ENCODE measurements at regions not wholly inside any gene's neighbourhood (a gene's known extent, or its start where the extent isn't known, plus 50 kb on each side); places are given as distances from the start of the nearest gene placed in this dataset.

GRCh38 chr15:61524086-61524485 lies 295.0 kb upstream of the RORA start:
- CTCF ChIA-PET, result no interaction called here
- TF ChIP-seq FOXK2 (IDR thresholded peaks at IDR 0.05) (no peak), ZNF384 (IDR thresholded peaks at IDR 0.05) (no peak), BHLHE40 (IDR thresholded peaks at IDR 0.05; ENCODE audit: borderline replicate concordance) (no peak), FOXA1 (IDR thresholded peaks at IDR 0.05) (no peak), NFRKB (IDR thresholded peaks at IDR 0.05) (no peak), HDGF (IDR thresholded peaks at IDR 0.05; ENCODE audit: borderline replicate concordance) (no peak), LEF1 (IDR thresholded peaks at IDR 0.05; ENCODE audit: borderline replicate concordance) (no peak), TARDBP (IDR thresholded peaks at IDR 0.05) (no peak), ARNT (IDR thresholded peaks at IDR 0.05) (no peak), CTBP1 (IDR thresholded peaks at IDR 0.05; ENCODE audit: borderline replicate concordance) (no peak), SUZ12 (IDR thresholded peaks at IDR 0.05) (no peak), FOXM1 (IDR thresholded peaks at IDR 0.05; ENCODE audit: borderline replicate concordance) (no peak), PKNOX1 (IDR thresholded peaks at IDR 0.05) (no peak), ELF4 (IDR thresholded peaks at IDR 0.05) (no peak), SP1 (IDR thresholded peaks at IDR 0.05) (no peak), L3MBTL2 (conservative IDR thresholded peaks at IDR 0.05) (no peak)
- POLR2A ChIA-PET, result no interaction called here
- DNase-seq (ENCODE audit: extremely low spot score), result no peak

- TF ChIP-seq FOXK2 (IDR thresholded peaks at IDR 0.05) (no peak), PKNOX1 (IDR thresholded peaks at IDR 0.05) (no peak), LEF1 (IDR thresholded peaks at IDR 0.05; ENCODE audit: borderline replicate concordance) (no peak), ARNT (IDR thresholded peaks at IDR 0.05) (no peak), FOXA1 (IDR thresholded peaks at IDR 0.05) (no peak), SUZ12 (IDR thresholded peaks at IDR 0.05) (no peak), FOXM1 (IDR thresholded peaks at IDR 0.05; ENCODE audit: borderline replicate concordance) (no peak), CTBP1 (IDR thresholded peaks at IDR 0.05; ENCODE audit: borderline replicate concordance) (no peak), ELF4 (IDR thresholded peaks at IDR 0.05) (no peak), SP1 (IDR thresholded peaks at IDR 0.05) (no peak), ZNF384 (IDR thresholded peaks at IDR 0.05) (no peak), L3MBTL2 (conservative IDR thresholded peaks at IDR 0.05) (no peak), HDGF (IDR thresholded peaks at IDR 0.05; ENCODE audit: borderline replicate concordance) (no peak)
- ChIA-PET CTCF (no interaction called here), POLR2A (no interaction called here)
Observed at GRCh38 chr15:61522411-61522810, 293.3 kb upstream of the RORA start.

GRCh38 chr15:61521953-61522352 lies 292.9 kb upstream of the RORA start:
- CTCF ChIA-PET, result no interaction called here
- no peak for DNase-seq (ENCODE audit: extremely low spot score)
- POLR2A ChIA-PET, result no interaction called here
- TF ChIP-seq FOXM1 (IDR thresholded peaks at IDR 0.05; ENCODE audit: borderline replicate concordance) (no peak), PKNOX1 (IDR thresholded peaks at IDR 0.05) (no peak), FOXK2 (IDR thresholded peaks at IDR 0.05) (no peak)

More at GRCh38 chr15:61522411-61522810, 293.3 kb upstream of the RORA start:
- no peak for DNase-seq (ENCODE audit: extremely low spot score)

GRCh38 chr15:61519296-61519695 lies 290.2 kb upstream of the RORA start:
- ChIA-PET POLR2A (no interaction called here), CTCF (no interaction called here)
- TF ChIP-seq SUZ12 (IDR thresholded peaks at IDR 0.05) (no peak), FOXA1 (IDR thresholded peaks at IDR 0.05) (no peak), SP1 (IDR thresholded peaks at IDR 0.05) (no peak)
- DNase-seq (ENCODE audit: extremely low spot score), result no peak

- ChIA-PET POLR2A (no interaction called here), CTCF (no interaction called here)
- TF ChIP-seq BHLHE40 (IDR thresholded peaks at IDR 0.05; ENCODE audit: borderline replicate concordance), result no peak
- no peak for TF ChIP-seq ZNF384 (IDR thresholded peaks at IDR 0.05)
- TF ChIP-seq PKNOX1 (IDR thresholded peaks at IDR 0.05), result no peak
- no peak for TF ChIP-seq ELF4 (IDR thresholded peaks at IDR 0.05)
- no peak for TF ChIP-seq TARDBP (IDR thresholded peaks at IDR 0.05)
- no peak for TF ChIP-seq ARNT (IDR thresholded peaks at IDR 0.05)
- no peak for TF ChIP-seq FOXM1 (IDR thresholded peaks at IDR 0.05; ENCODE audit: borderline replicate concordance)
- no peak for TF ChIP-seq L3MBTL2 (conservative IDR thresholded peaks at IDR 0.05)
- TF ChIP-seq LEF1 (IDR thresholded peaks at IDR 0.05; ENCODE audit: borderline replicate concordance), result no peak
- TF ChIP-seq SUZ12 (IDR thresholded peaks at IDR 0.05), result no peak
- TF ChIP-seq SP1 (IDR thresholded peaks at IDR 0.05), result no peak
- no peak for TF ChIP-seq NFRKB (IDR thresholded peaks at IDR 0.05)
- no peak for TF ChIP-seq HDGF (IDR thresholded peaks at IDR 0.05; ENCODE audit: borderline replicate concordance)
- no peak for TF ChIP-seq CTBP1 (IDR thresholded peaks at IDR 0.05; ENCODE audit: borderline replicate concordance)
- TF ChIP-seq FOXK2 (IDR thresholded peaks at IDR 0.05), result no peak
- DNase-seq (ENCODE audit: extremely low spot score), result no peak
Observed at GRCh38 chr15:61518191-61518950, 289.3 kb upstream of the RORA start.

GRCh38 chr15:61517776-61518175 lies 288.7 kb upstream of the RORA start:
- no peak for DNase-seq (ENCODE audit: extremely low spot score)
- ChIA-PET POLR2A (no interaction called here), CTCF (no interaction called here)
- no peak for TF ChIP-seq ELF4 (IDR thresholded peaks at IDR 0.05)
- no peak for TF ChIP-seq PKNOX1 (IDR thresholded peaks at IDR 0.05)
- no peak for TF ChIP-seq FOXM1 (IDR thresholded peaks at IDR 0.05; ENCODE audit: borderline replicate concordance)
- TF ChIP-seq FOXA1 (IDR thresholded peaks at IDR 0.05), result no peak

All from HEK293T (cell line).